Kidney epithelial cell (primary cell): ENCODE measurements at regions not wholly inside any gene's neighbourhood (a gene's known extent, or its start where the extent isn't known, plus 50 kb on each side); places are given as distances from the start of the nearest gene placed in this dataset.

ENCODE experiments used
- DNase-seq: peaks from one replicate; pipeline ENCODE4 v3.0.0-alpha.2; 2010; ENCODE audit warnings: low read depth
- H3K27me3 ChIP-seq: 2 replicates; pipeline ENCODE4 v1.6.0; 2011; ENCODE audit warnings: low read length; ENCODE audit not compliant: control insufficient read depth, insufficient read depth
- H3K36me3 ChIP-seq: 2 replicates; pipeline ENCODE4 v1.5.1; 2011; ENCODE audit warnings: low read length; ENCODE audit not compliant: control insufficient read depth, insufficient read depth
- H3K4me3 ChIP-seq: 2 replicates; pipeline ENCODE4 v1.5.1; 2011; ENCODE audit warnings: low read depth, mild to moderate bottlenecking, control low read depth, low read length
- CTCF ChIP-seq: IDR thresholded peaks from 2 replicates; pipeline ENCODE4 v1.5.1; 2011; ENCODE audit warnings: mild to moderate bottlenecking, moderate library complexity, low read length, control low read depth, inconsistent platforms; ENCODE audit not compliant: insufficient read depth, poor library complexity, severe bottlenecking

GRCh38 chr1:57522575-57522974 lies 98.7 kb upstream of the DAB1 start:
- no peak for TF ChIP-seq CTCF
- Histone ChIP-seq H3K27me3 (no peaks in the 10 kb centered on the region), H3K4me3 (no peak overlapping the region), H3K36me3 (no peaks in the 10 kb centered on the region)
- no peak for DNase-seq

GRCh38 chr1:57520743-57521515 lies 97.1 kb upstream of the DAB1 start:
- no peaks in the 10 kb centered on the region for H3K36me3 ChIP-seq
- no peak for TF ChIP-seq CTCF
- H3K4me3 ChIP-seq, result no peak overlapping the region
- no peak for DNase-seq
- no peaks in the 10 kb centered on the region for H3K27me3 ChIP-seq

GRCh38 chr1:57518496-57518895 lies 94.6 kb upstream of the DAB1 start:
- TF ChIP-seq CTCF, result no peak
- DNase-seq, result no peak
- Histone ChIP-seq H3K27me3 (no peaks in the 10 kb centered on the region), H3K36me3 (no peaks in the 10 kb centered on the region), H3K4me3 (no peak overlapping the region)

GRCh38 chr1:57517587-57518374 lies 93.9 kb upstream of the DAB1 start:
- Histone ChIP-seq H3K27me3 (no peaks in the 10 kb centered on the region), H3K4me3 (no peak overlapping the region), H3K36me3 (no peaks in the 10 kb centered on the region)
- TF ChIP-seq CTCF, result no peak
- DNase-seq, result no peak

GRCh38 chr1:57512386-57512785 lies 88.5 kb upstream of the DAB1 start:
- TF ChIP-seq CTCF, result no peak
- Histone ChIP-seq H3K27me3 (no peaks in the 10 kb centered on the region), H3K4me3 (no peak overlapping the region), H3K36me3 (no peaks in the 10 kb centered on the region)
- DNase-seq, result no peak

GRCh38 chr1:57506941-57507340 lies 83.1 kb upstream of the DAB1 start:
- no peaks in the 10 kb centered on the region for H3K36me3 ChIP-seq
- DNase-seq, result no peak
- no peak for TF ChIP-seq CTCF

More at GRCh38 chr1:57506941-57507340, 83.1 kb upstream of the DAB1 start:
- no peaks in the 10 kb centered on the region for H3K27me3 ChIP-seq
- H3K4me3 ChIP-seq, result no peak overlapping the region
